Transverse colon (tissue), 4 donors: ENCODE measurements at regions not wholly inside any gene's neighbourhood (a gene's known extent, or its start where the extent isn't known, plus 50 kb on each side); places are given as distances from the start of the nearest gene placed in this dataset.
A peak's percentile ranks its signal among the peaks of the same experiment; 100 is the strongest.

Experiments
- DNase-seq: peaks from one replicate; pipeline ENCODE4 v3.0.0-alpha.2; 2019
- H3K27ac ChIP-seq, 4 donors: fragments of 200-600 bp; sonication (generic); 2 replicates each; pipeline ENCODE4 v1.5.1; 2016 to 2018; ENCODE audit warnings: inconsistent platforms in 4 of 4
- H3K27me3 ChIP-seq: fragments of 200-600 bp; sonication (generic); 2 replicates; pipeline ENCODE4 v1.5.1; 2017; ENCODE audit warnings: inconsistent platforms
- H3K36me3 ChIP-seq, 4 donors: fragments of 200-600 bp; sonication (generic); 2 replicates each; pipeline ENCODE4 v1.5.1; 2017 to 2019; ENCODE audit warnings: inconsistent platforms in 4 of 4
- H3K4me1 ChIP-seq, 4 donors: fragments of 200-600 bp; sonication (generic); 2 replicates each; pipeline ENCODE4 v1.5.1; 2017 to 2020; ENCODE audit warnings: inconsistent platforms in 4 of 4
- H3K4me3 ChIP-seq, 4 donors: fragments of 200-600 bp; sonication (generic); 1 replicate in 1 of 4; 2 replicates in 3 of 4; pipeline versions ENCODE4 v1.5.1 to v1.6.1; 2017 to 2019; ENCODE audit warnings: inconsistent platforms in 4 of 4
- H3K9me3 ChIP-seq, 2 donors: fragments of 200-600 bp; sonication (generic); 2 replicates each; pipeline ENCODE4 v1.5.1; 2017 to 2019; ENCODE audit warnings: inconsistent platforms in 2 of 2
- CTCF ChIP-seq, 5 experiments: fragments of 200-600 bp in 3 of 5; fragments of 450-650 bp in 2 of 5; sonication (generic) in 3 of 5; IDR thresholded peaks; 1 replicate in 2 of 5; 2 replicates in 3 of 5; pipeline ENCODE4 v1.5.1; 2016 to 2017; ENCODE audit warnings: antibody characterized with exemption in 5 of 5, inconsistent platforms in 3 of 5, mild to moderate bottlenecking in 2 of 5, moderate library complexity in 1 of 5
- EP300 ChIP-seq: sonication (generic); formaldehyde crosslinking; IDR thresholded peaks from one replicate; pipeline ENCODE4 v1.6.1; 2017; ENCODE audit warnings: antibody characterized with exemption, low read depth
- POLR2A ChIP-seq: fragments of 450-650 bp; IDR thresholded peaks from one replicate; pipeline ENCODE4 v1.6.1; 2016; ENCODE audit warnings: antibody characterized with exemption, mild to moderate bottlenecking, moderate library complexity
- POLR2AphosphoS5 ChIP-seq, 3 donors: sonication (generic); formaldehyde crosslinking; IDR thresholded peaks; one replicate each; pipeline ENCODE4 v1.6.1; 2016; ENCODE audit warnings: antibody characterized with exemption in 3 of 3
- WGBS, 2 donors: methylation state at CpG; one replicate each; pipeline ENCODE4 v1.1.5; 2018; ENCODE audit warnings: low coverage in 1 of 2; 5-methylcytosine and 5-hydroxymethylcytosine counted together
- in situ Hi-C, 4 donors: fragments of 200-750 bp; cut with MboI; loops; one replicate each; pipeline versions ENCODE4 v1.15.0 to v1.15.1; 2017; ENCODE audit warnings: low sequenced_read_pairs in 3 of 4, low pct_ligation_motif_present in 1 of 4, low pct_unique_long_range_greater_than_20kb in 1 of 4
- intact Hi-C: fragments of 100-400 bp; cut with DNase I; formaldehyde crosslinking; loops from one replicate; pipeline ENCODE4 v1.15.1; 2023; ENCODE audit warnings: low total_unique reads

GRCh38 chr1:199242601-199243000 is 603.8 kb downstream of the PTPRC start:
- H3K27ac ChIP-seq = no peak overlapping the region

GRCh38 chr1:199243423-199244061 is 604.7 kb downstream of the PTPRC start:
- DNase-seq = peak; percentile 48
- in situ Hi-C loops = no loop called here

More at GRCh38 chr1:199242601-199243000, 603.8 kb downstream of the PTPRC start:
- H3K9me3 ChIP-seq = no peaks in the 10 kb centered on the region
- DNase-seq = no peak
- intact Hi-C loops (no loop called here), in situ Hi-C loops (no loop called here)
- WGBS, 2 donors = 85% methylated on average over 2 of the region's 2 CpGs; no CpG with 5 or more reads in 1 of the 2 donors
- no peak overlapping the region for H3K4me3 ChIP-seq
- no peaks in the 10 kb centered on the region for H3K4me1 ChIP-seq
- H3K36me3 ChIP-seq = no peaks in the 10 kb centered on the region
- no peaks in the 10 kb centered on the region for H3K27me3 ChIP-seq
- TF ChIP-seq CTCF (IDR thresholded peaks at IDR 0.05) = no peak
- no peak for TF ChIP-seq POLR2A
- no peak for TF ChIP-seq POLR2AphosphoS5 (IDR thresholded peaks at IDR 0.05)
- no peak for TF ChIP-seq EP300

DNA sequence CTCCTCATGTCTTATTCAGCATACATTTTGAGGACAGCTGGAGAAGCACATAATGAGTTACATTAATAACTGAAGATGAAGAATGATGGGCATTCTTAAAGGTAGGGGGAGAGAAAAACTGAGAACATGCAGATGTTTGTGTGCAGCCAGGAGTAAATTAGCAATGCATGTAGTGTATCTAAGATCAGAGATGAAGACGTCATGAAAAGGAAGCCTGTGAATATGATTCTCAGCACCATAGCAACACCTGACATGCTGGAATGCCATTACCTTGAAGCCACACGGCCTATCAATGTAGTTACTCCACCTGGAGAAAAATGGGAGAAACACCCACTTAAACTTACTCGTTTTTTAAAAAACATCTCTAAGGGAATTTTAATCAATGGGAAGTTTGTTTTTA is 607.1 kb downstream of the PTPRC start:
- in situ Hi-C loops (no loop called here), intact Hi-C loops (no loop called here)
- Histone ChIP-seq H3K9me3 (no peaks in the 10 kb centered on the region), H3K4me3 (no peak overlapping the region), H3K27me3 (no peaks in the 10 kb centered on the region), H3K27ac (no peak overlapping the region), H3K4me1 (no peaks in the 10 kb centered on the region), H3K36me3 (no peaks in the 10 kb centered on the region)
- DNase-seq = no peak
- 60 to 78% methylated on average over 3 of the region's 3 CpGs for WGBS, 2 donors
- TF ChIP-seq CTCF (IDR thresholded peaks at IDR 0.05) (no peak), POLR2AphosphoS5 (IDR thresholded peaks at IDR 0.05) (no peak), EP300 (no peak), POLR2A (no peak)

More at GRCh38 chr1:199243423-199244061, 604.7 kb downstream of the PTPRC start:
- H3K27me3 ChIP-seq = no peaks in the 10 kb centered on the region
- H3K4me1 ChIP-seq = no peaks in the 10 kb centered on the region
- 72 to 74% methylated on average over 5 to 11 of the region's 11 CpGs for WGBS, 2 donors
- H3K4me3 ChIP-seq = no peak overlapping the region
- TF ChIP-seq CTCF (IDR thresholded peaks at IDR 0.05) (peak in 4 of 5 experiments; percentile 18 to 40 (median 30)), EP300 (no peak)
- intact Hi-C loops = no loop called here
- H3K27ac ChIP-seq = no peak overlapping the region
- no peaks in the 10 kb centered on the region for H3K36me3 ChIP-seq
- no peaks in the 10 kb centered on the region for H3K9me3 ChIP-seq

DNA sequence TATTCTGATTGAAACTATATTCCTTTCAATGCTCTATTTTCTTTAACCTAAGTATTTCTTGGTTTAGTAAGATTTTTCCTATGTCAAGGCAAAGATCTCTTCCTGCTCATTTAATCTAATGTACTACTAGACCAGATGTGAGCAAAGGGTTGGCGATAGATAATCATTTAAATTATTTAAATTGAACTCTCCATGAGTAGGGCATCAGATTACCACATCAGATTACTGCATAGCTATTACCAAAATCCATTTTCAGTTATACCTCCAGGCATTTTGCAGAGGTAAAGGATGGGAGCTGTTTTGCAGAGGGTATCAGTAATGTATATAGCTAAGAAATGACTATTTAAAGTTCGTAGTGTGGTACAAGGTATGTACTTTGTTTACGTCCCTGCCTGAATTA is 607.9 kb downstream of the PTPRC start:
- Histone ChIP-seq H3K27me3 (no peaks in the 10 kb centered on the region), H3K27ac (no peak overlapping the region), H3K9me3 (no peaks in the 10 kb centered on the region), H3K36me3 (no peaks in the 10 kb centered on the region), H3K4me3 (no peak overlapping the region), H3K4me1 (no peaks in the 10 kb centered on the region)
- WGBS, 2 donors = 91 to 92% methylated on average over 3 of the region's 3 CpGs
- TF ChIP-seq POLR2A = no peak
- no peak for TF ChIP-seq CTCF (IDR thresholded peaks at IDR 0.05)
- TF ChIP-seq EP300 = no peak
- no peak for TF ChIP-seq POLR2AphosphoS5 (IDR thresholded peaks at IDR 0.05)
- intact Hi-C loops = no loop called here
- DNase-seq = no peak
- in situ Hi-C loops = no loop called here
